B cell (primary cell): ENCODE measurements at regions not wholly inside any gene's neighbourhood (a gene's known extent, or its start where the extent isn't known, plus 50 kb on each side); places are given as distances from the start of the nearest gene placed in this dataset. TPM values are rescaled to one million over a fixed set of nuclear protein-coding genes. Genes with fewer than 3 reads are reported as not detected.

Experiments used
- ATAC-seq: fragments of 200-7000 bp; cut with Tn5 transposase; one replicate; pipeline ENCODE4 v1.10.0; 2021; ENCODE audit warnings: low read depth, mild to moderate bottlenecking, moderate number of reproducible peaks, moderate library complexity
- CTCF ChIA-PET: fragments of 350-600 bp; sonication (Branson Sonifier 250); formaldehyde crosslinking; loops from one replicate; lab custom pipeline; 2021; ENCODE audit warnings: antibody characterized with exemption, inconsistent platforms; lab: Charles Lee
- POLR2A ChIA-PET: fragments of 350-600 bp; sonication (Branson Sonifier 250); formaldehyde crosslinking; loops from one replicate; lab custom pipeline; 2021; ENCODE audit warnings: antibody characterized with exemption; lab: Charles Lee
- DNase-seq: peaks from one replicate; pipeline ENCODE4 v3.0.0; 2013
- H2AFZ ChIP-seq: 2 replicates; pipeline ENCODE4 v1.6.1; 2012; ENCODE audit warnings: mild to moderate bottlenecking, low read depth, low read length; ENCODE audit not compliant: insufficient read depth, poor library complexity, severe bottlenecking
- H3K27ac ChIP-seq, 2 donors: 1 replicate in 1 of 2; 2 replicates in 1 of 2; pipeline ENCODE4 v1.5.1; 2012 to 2013; ENCODE audit warnings: low read length in 2 of 2, mild to moderate bottlenecking in 2 of 2, moderate library complexity in 1 of 2
- H3K27me3 ChIP-seq, 4 experiments: fragments of 200-600 bp in 1 of 4; sonication (generic) in 1 of 4; replicated peaks in 1 of 4; 1 replicate in 2 of 4; 2 replicates in 2 of 4; pipeline versions ENCODE4 v1.6.1 to v1.7.0; 2013 to 2016; ENCODE audit warnings: low read length in 3 of 4, mild to moderate bottlenecking in 2 of 4, mixed read lengths in 1 of 4, moderate library complexity in 1 of 4; ENCODE audit not compliant: insufficient read depth in 4 of 4, control insufficient read depth in 3 of 4; ENCODE audit errors: control extremely low read depth in 1 of 4
- H3K36me3 ChIP-seq, 2 experiments: replicated peaks in 1 of 2; 1 replicate in 1 of 2; 2 replicates in 1 of 2; pipeline versions ENCODE4 v1.6.1 to v1.7.1; 2013; ENCODE audit warnings: low read length in 1 of 2; ENCODE audit not compliant: insufficient read depth in 2 of 2, control insufficient read depth in 1 of 2; ENCODE audit errors: control extremely low read depth in 1 of 2, extremely low read depth in 1 of 2
- H3K4me1 ChIP-seq, 2 donors: fragments of 200-600 bp in 1 of 2; sonication (generic) in 1 of 2; 1 replicate in 1 of 2; 2 replicates in 1 of 2; pipeline versions ENCODE4 v1.5.1 to v1.6.1; 2013 to 2017; ENCODE audit warnings: low read length in 2 of 2; ENCODE audit not compliant: control insufficient read depth in 2 of 2, insufficient read depth in 2 of 2
- H3K4me2 ChIP-seq: replicated peaks from 2 replicates; pipeline ENCODE3; 2012; ENCODE audit warnings: mild to moderate bottlenecking, low read depth, low read length; ENCODE audit not compliant: poor library complexity, severe bottlenecking
- H3K4me3 ChIP-seq, 5 experiments: fragments of 200-600 bp in 1 of 5; sonication (generic) in 1 of 5; 1 replicate in 3 of 5; 2 replicates in 2 of 5; pipeline versions ENCODE4 v1.5.1 to v1.7.0; 2011 to 2016; ENCODE audit warnings: low read length in 4 of 5, mild to moderate bottlenecking in 4 of 5, low read depth in 2 of 5, control low read depth in 1 of 5, moderate library complexity in 1 of 5; ENCODE audit not compliant: insufficient read depth in 1 of 5; ENCODE audit errors: control extremely low read depth in 1 of 5, extremely low read depth in 1 of 5
- H3K79me2 ChIP-seq: fragments of 200-600 bp; sonication (generic); one replicate; pipeline ENCODE4 v1.6.0; 2016; ENCODE audit warnings: low read length; ENCODE audit not compliant: control insufficient read depth, insufficient read depth
- H3K9ac ChIP-seq: fragments of 200-600 bp; sonication (generic); 2 replicates; pipeline ENCODE4 v1.6.1; 2017; ENCODE audit warnings: mild to moderate bottlenecking, low read length, moderate library complexity
- H3K9me3 ChIP-seq, 3 donors: one replicate each; pipeline versions ENCODE4 v1.6.1 to v1.7.1; 2013; ENCODE audit warnings: low read length in 2 of 3; ENCODE audit not compliant: control insufficient read depth in 2 of 3, insufficient read depth in 1 of 3; ENCODE audit errors: control extremely low read depth in 1 of 3
- H4K20me1 ChIP-seq: 2 replicates; pipeline ENCODE4 v1.6.0; 2012; ENCODE audit warnings: mild to moderate bottlenecking, low read length; ENCODE audit not compliant: insufficient read depth, control insufficient read depth, poor library complexity, severe bottlenecking
- H3K27ac Mint-ChIP-seq: one replicate; pipeline ENCODE4 v1.8.0; 2021; ENCODE audit warnings: mixed read lengths
- H3K27me3 Mint-ChIP-seq: one replicate; pipeline ENCODE4 v1.8.0; 2021; ENCODE audit warnings: mixed read lengths
- H3K4me1 Mint-ChIP-seq: one replicate; pipeline ENCODE4 v1.8.0; 2021; ENCODE audit warnings: mixed read lengths
- H3K4me3 Mint-ChIP-seq: one replicate; pipeline ENCODE4 v1.8.0; 2021; ENCODE audit warnings: mixed read lengths
- H3K9me3 Mint-ChIP-seq: one replicate; pipeline ENCODE4 v1.8.0; 2022; ENCODE audit warnings: mixed read lengths; ENCODE audit not compliant: insufficient read depth
- EZH2 ChIP-seq: IDR thresholded peaks from 2 replicates; pipeline ENCODE4 v1.6.1; 2012; ENCODE audit warnings: borderline replicate concordance, low read depth, mild to moderate bottlenecking, moderate library complexity, low read length; ENCODE audit not compliant: insufficient read depth, poor library complexity, severe bottlenecking
- WGBS: methylation state at CpG from one replicate; pipeline ENCODE4 v1.1.5; 2013; ENCODE audit warnings: missing lambda C conversion rate; ENCODE audit not compliant: insufficient coverage; 5-methylcytosine and 5-hydroxymethylcytosine counted together
- intact Hi-C: fragments of 100-400 bp; cut with micrococcal nuclease; formaldehyde crosslinking; loops from one replicate; pipeline ENCODE4 v1.10.0; 2022
- small RNA-seq: library from RNA; depleted of rRNA; stranded (forward); fragments of <200 nt; gene quantifications from one replicate; pipeline ENCODE3, GENCODE V24; 2012; ENCODE audit warnings: low replicate concordance, low read depth; ENCODE audit not compliant: insufficient read length
- TF ChIP-seq, protein P1 (sequence below): fragments of 200-600 bp; IDR thresholded peaks from one replicate; pipeline ENCODE4 v1.8.0; 2022; ENCODE audit warnings: antibody characterized with exemption, mild to moderate bottlenecking

GRCh38 chr12:56838621-56839488 lies 75.7 kb downstream of the HSD17B6 start:
- Mint-ChIP-seq H3K27me3 (peaks cover 15% of the 10 kb centered on the region), H3K9me3 (no peaks in the 10 kb centered on the region), H3K4me1 (peaks cover 13% of the 10 kb centered on the region), H3K4me3 (no peak overlapping the region), H3K27ac (no peak overlapping the region)
- Histone ChIP-seq H3K9me3 (no peaks in the 10 kb centered on the region), H3K4me3 (no peak overlapping the region), H3K79me2 (no peaks in the 10 kb centered on the region), H3K9ac (no peak overlapping the region), H2AFZ (no peak overlapping the region), H3K4me1 (peaks cover 11% of the 10 kb centered on the region in 2 donors), H3K27me3 (peaks cover 0 to 2% (median 0%) of the 10 kb centered on the region in 4 experiments), H3K27ac (no peak overlapping the region), H4K20me1 (no peaks in the 10 kb centered on the region), H3K36me3 (no peaks in the 10 kb centered on the region), H3K4me2 (no peak overlapping the region)
- CTCF ChIA-PET, result no interaction called here
- POLR2A ChIA-PET, result no interaction called here
- intact Hi-C loops, result no loop called here
- WGBS, result 62% methylated on average over 3 of the region's 7 CpGs
- DNase-seq, result no peak
- no peak for TF ChIP-seq EZH2
- TF ChIP-seq, protein P1, sequence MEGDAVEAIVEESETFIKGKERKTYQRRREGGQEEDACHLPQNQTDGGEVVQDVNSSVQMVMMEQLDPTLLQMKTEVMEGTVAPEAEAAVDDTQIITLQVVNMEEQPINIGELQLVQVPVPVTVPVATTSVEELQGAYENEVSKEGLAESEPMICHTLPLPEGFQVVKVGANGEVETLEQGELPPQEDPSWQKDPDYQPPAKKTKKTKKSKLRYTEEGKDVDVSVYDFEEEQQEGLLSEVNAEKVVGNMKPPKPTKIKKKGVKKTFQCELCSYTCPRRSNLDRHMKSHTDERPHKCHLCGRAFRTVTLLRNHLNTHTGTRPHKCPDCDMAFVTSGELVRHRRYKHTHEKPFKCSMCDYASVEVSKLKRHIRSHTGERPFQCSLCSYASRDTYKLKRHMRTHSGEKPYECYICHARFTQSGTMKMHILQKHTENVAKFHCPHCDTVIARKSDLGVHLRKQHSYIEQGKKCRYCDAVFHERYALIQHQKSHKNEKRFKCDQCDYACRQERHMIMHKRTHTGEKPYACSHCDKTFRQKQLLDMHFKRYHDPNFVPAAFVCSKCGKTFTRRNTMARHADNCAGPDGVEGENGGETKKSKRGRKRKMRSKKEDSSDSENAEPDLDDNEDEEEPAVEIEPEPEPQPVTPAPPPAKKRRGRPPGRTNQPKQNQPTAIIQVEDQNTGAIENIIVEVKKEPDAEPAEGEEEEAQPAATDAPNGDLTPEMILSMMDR, result no peak
- no peak for ATAC-seq

Small RNA genes lying in the stretch of these regions (small RNA-seq; reads per million reads assigned to genes)
- not detected for gene AC121758.2
- gene RF00554, result not detected
